ENCODE measurements at regions not wholly inside any gene's neighbourhood (a gene's known extent, or its start where the extent isn't known, plus 50 kb on each side); places are given as distances from the start of the nearest gene placed in this dataset.
"Not testable (repeated sequence)": the region's sequence is repeated elsewhere in the genome, so short reads cannot be mapped to it uniquely, and the experiment has no call there.

- Histone ChIP-seq H3K9me3 (ENCODE audit: control insufficient read depth, insufficient read depth, low read depth, low read length) (peaks cover 4% of the 10 kb centered on the region; the same call in 1 of the 2 replicates), H3K36me3 (ENCODE audit: control insufficient read depth, insufficient read depth, low read length) (no peaks in the 10 kb centered on the region), H3K27me3 (ENCODE audit: control insufficient read depth, insufficient read depth, low read length) (no peaks in the 10 kb centered on the region), H3K27ac (ENCODE audit: low read depth, low read length) (no peak overlapping the region), H3K4me3 (ENCODE audit: low read depth, low read length) (no peak overlapping the region), H3K9ac (ENCODE audit: low read length) (no peak overlapping the region), H3K4me1 (ENCODE audit: control insufficient read depth, insufficient read depth, low read length) (no peaks in the 10 kb centered on the region)
Measured at GRCh38 chr2:155583674-155584195, 748.8 kb downstream of the NR4A2 start.

- no peaks in the 10 kb centered on the region for H3K4me1 ChIP-seq (ENCODE audit: control insufficient read depth, insufficient read depth, low read length)
- no peaks in the 10 kb centered on the region for H3K36me3 ChIP-seq (ENCODE audit: control insufficient read depth, insufficient read depth, low read length)
Measured at GRCh38 chr2:155574941-155575340, 757.6 kb downstream of the NR4A2 start.

GRCh38 chr2:155547571-155547970 lies 785.0 kb downstream of the NR4A2 start:
- Histone ChIP-seq H3K27me3 (ENCODE audit: control insufficient read depth, insufficient read depth, low read length) (no peaks in the 10 kb centered on the region), H3K4me3 (ENCODE audit: low read depth, low read length) (no peak overlapping the region)

More at GRCh38 chr2:155574941-155575340, 757.6 kb downstream of the NR4A2 start:
- H3K9me3 ChIP-seq (ENCODE audit: control insufficient read depth, insufficient read depth, low read depth, low read length) = no peaks in the 10 kb centered on the region
- H3K9ac ChIP-seq (ENCODE audit: low read length) = no peak overlapping the region
- no peak overlapping the region for H3K4me3 ChIP-seq (ENCODE audit: low read depth, low read length)
- H3K27me3 ChIP-seq (ENCODE audit: control insufficient read depth, insufficient read depth, low read length) = no peaks in the 10 kb centered on the region
- no peak overlapping the region for H3K27ac ChIP-seq (ENCODE audit: low read depth, low read length)

GRCh38 chr2:155546721-155547555 lies 785.6 kb downstream of the NR4A2 start:
- no peak overlapping the region for H3K9ac ChIP-seq (ENCODE audit: low read length)
- H3K36me3 ChIP-seq (ENCODE audit: control insufficient read depth, insufficient read depth, low read length) = no peaks in the 10 kb centered on the region
- no peaks in the 10 kb centered on the region for H3K27me3 ChIP-seq (ENCODE audit: control insufficient read depth, insufficient read depth, low read length)
- H3K9me3 ChIP-seq (ENCODE audit: control insufficient read depth, insufficient read depth, low read depth, low read length) = peaks cover 3% of the 10 kb centered on the region
- H3K4me1 ChIP-seq (ENCODE audit: control insufficient read depth, insufficient read depth, low read length) = no peaks in the 10 kb centered on the region; the same call in 1 of the 2 replicates
- H3K4me3 ChIP-seq (ENCODE audit: low read depth, low read length) = no peak overlapping the region
- H3K27ac ChIP-seq (ENCODE audit: low read depth, low read length) = no peak overlapping the region

More at GRCh38 chr2:155547571-155547970, 785.0 kb downstream of the NR4A2 start:
- no peaks in the 10 kb centered on the region; the same call in 1 of the 2 replicates for H3K4me1 ChIP-seq (ENCODE audit: control insufficient read depth, insufficient read depth, low read length)
- H3K36me3 ChIP-seq (ENCODE audit: control insufficient read depth, insufficient read depth, low read length) = no peaks in the 10 kb centered on the region
- H3K9ac ChIP-seq (ENCODE audit: low read length) = no peak overlapping the region
- H3K27ac ChIP-seq (ENCODE audit: low read depth, low read length) = no peak overlapping the region
- H3K9me3 ChIP-seq (ENCODE audit: control insufficient read depth, insufficient read depth, low read depth, low read length) = peaks cover 3% of the 10 kb centered on the region

GRCh38 chr2:155539028-155539427 lies 793.5 kb downstream of the NR4A2 start:
- not testable (repeated sequence) for H3K4me1 ChIP-seq (ENCODE audit: control insufficient read depth, insufficient read depth, low read length); H3K36me3 ChIP-seq (ENCODE audit: control insufficient read depth, insufficient read depth, low read length); H3K27me3 ChIP-seq (ENCODE audit: control insufficient read depth, insufficient read depth, low read length); H3K9me3 ChIP-seq (ENCODE audit: control insufficient read depth, insufficient read depth, low read depth, low read length); H3K27ac ChIP-seq (ENCODE audit: low read depth, low read length); H3K9ac ChIP-seq (ENCODE audit: low read length); H3K4me3 ChIP-seq (ENCODE audit: low read depth, low read length)

GRCh38 chr2:155528034-155528433 lies 804.5 kb downstream of the NR4A2 start:
- no peak overlapping the region for H3K4me3 ChIP-seq (ENCODE audit: low read depth, low read length)
- H3K4me1 ChIP-seq (ENCODE audit: control insufficient read depth, insufficient read depth, low read length) = no peaks in the 10 kb centered on the region
- no peaks in the 10 kb centered on the region for H3K36me3 ChIP-seq (ENCODE audit: control insufficient read depth, insufficient read depth, low read length)
- no peaks in the 10 kb centered on the region for H3K9me3 ChIP-seq (ENCODE audit: control insufficient read depth, insufficient read depth, low read depth, low read length)
- no peaks in the 10 kb centered on the region for H3K27me3 ChIP-seq (ENCODE audit: control insufficient read depth, insufficient read depth, low read length)
- no peak overlapping the region for H3K9ac ChIP-seq (ENCODE audit: low read length)
- no peak overlapping the region for H3K27ac ChIP-seq (ENCODE audit: low read depth, low read length)

- Histone ChIP-seq H3K9ac (ENCODE audit: low read length) (no peak overlapping the region), H3K36me3 (ENCODE audit: control insufficient read depth, insufficient read depth, low read length) (no peaks in the 10 kb centered on the region), H3K27ac (ENCODE audit: low read depth, low read length) (no peak overlapping the region), H3K9me3 (ENCODE audit: control insufficient read depth, insufficient read depth, low read depth, low read length) (no peaks in the 10 kb centered on the region), H3K27me3 (ENCODE audit: control insufficient read depth, insufficient read depth, low read length) (no peaks in the 10 kb centered on the region), H3K4me1 (ENCODE audit: control insufficient read depth, insufficient read depth, low read length) (no peaks in the 10 kb centered on the region), H3K4me3 (ENCODE audit: low read depth, low read length) (no peak overlapping the region)
Measured at GRCh38 chr2:155525199-155525598, 807.3 kb downstream of the NR4A2 start.

GRCh38 chr2:155519529-155520130 lies 812.9 kb downstream of the NR4A2 start:
- no peaks in the 10 kb centered on the region for H3K9me3 ChIP-seq (ENCODE audit: control insufficient read depth, insufficient read depth, low read depth, low read length)
- H3K9ac ChIP-seq (ENCODE audit: low read length) = no peak overlapping the region
- H3K27ac ChIP-seq (ENCODE audit: low read depth, low read length) = no peak overlapping the region
- H3K36me3 ChIP-seq (ENCODE audit: control insufficient read depth, insufficient read depth, low read length) = no peaks in the 10 kb centered on the region
- H3K4me1 ChIP-seq (ENCODE audit: control insufficient read depth, insufficient read depth, low read length) = no peaks in the 10 kb centered on the region
- no peaks in the 10 kb centered on the region for H3K27me3 ChIP-seq (ENCODE audit: control insufficient read depth, insufficient read depth, low read length)
- H3K4me3 ChIP-seq (ENCODE audit: low read depth, low read length) = no peak overlapping the region

- H3K36me3 ChIP-seq (ENCODE audit: control insufficient read depth, insufficient read depth, low read length) = no peaks in the 10 kb centered on the region
- no peak overlapping the region for H3K9ac ChIP-seq (ENCODE audit: low read length)
- no peak overlapping the region for H3K4me3 ChIP-seq (ENCODE audit: low read depth, low read length)
- no peak overlapping the region for H3K27ac ChIP-seq (ENCODE audit: low read depth, low read length)
- no peaks in the 10 kb centered on the region for H3K4me1 ChIP-seq (ENCODE audit: control insufficient read depth, insufficient read depth, low read length)
- H3K9me3 ChIP-seq (ENCODE audit: control insufficient read depth, insufficient read depth, low read depth, low read length) = no peaks in the 10 kb centered on the region
- no peaks in the 10 kb centered on the region for H3K27me3 ChIP-seq (ENCODE audit: control insufficient read depth, insufficient read depth, low read length)
Measured at GRCh38 chr2:155518094-155518493, 814.4 kb downstream of the NR4A2 start.

- H3K9me3 ChIP-seq (ENCODE audit: control insufficient read depth, insufficient read depth, low read depth, low read length) = no peaks in the 10 kb centered on the region
- H3K27ac ChIP-seq (ENCODE audit: low read depth, low read length) = no peak overlapping the region
- no peaks in the 10 kb centered on the region for H3K36me3 ChIP-seq (ENCODE audit: control insufficient read depth, insufficient read depth, low read length)
- no peaks in the 10 kb centered on the region for H3K4me1 ChIP-seq (ENCODE audit: control insufficient read depth, insufficient read depth, low read length)
- no peak overlapping the region for H3K4me3 ChIP-seq (ENCODE audit: low read depth, low read length)
- no peak overlapping the region for H3K9ac ChIP-seq (ENCODE audit: low read length)
- H3K27me3 ChIP-seq (ENCODE audit: control insufficient read depth, insufficient read depth, low read length) = no peaks in the 10 kb centered on the region
Measured at GRCh38 chr2:155517362-155517761, 815.2 kb downstream of the NR4A2 start.

- Histone ChIP-seq H3K36me3 (ENCODE audit: control insufficient read depth, insufficient read depth, low read length) (no peaks in the 10 kb centered on the region), H3K4me3 (ENCODE audit: low read depth, low read length) (no peak overlapping the region), H3K27ac (ENCODE audit: low read depth, low read length) (no peak overlapping the region), H3K27me3 (ENCODE audit: control insufficient read depth, insufficient read depth, low read length) (no peaks in the 10 kb centered on the region), H3K4me1 (ENCODE audit: control insufficient read depth, insufficient read depth, low read length) (no peaks in the 10 kb centered on the region), H3K9ac (ENCODE audit: low read length) (no peak overlapping the region), H3K9me3 (ENCODE audit: control insufficient read depth, insufficient read depth, low read depth, low read length) (no peaks in the 10 kb centered on the region)
Measured at GRCh38 chr2:155513248-155513647, 814.8 kb downstream of the KCNJ3 start.
